ENCODE measurements at regions not wholly inside any gene's neighbourhood (a gene's known extent, or its start where the extent isn't known, plus 50 kb on each side); places are given as distances from the start of the nearest gene placed in this dataset.

DNA sequence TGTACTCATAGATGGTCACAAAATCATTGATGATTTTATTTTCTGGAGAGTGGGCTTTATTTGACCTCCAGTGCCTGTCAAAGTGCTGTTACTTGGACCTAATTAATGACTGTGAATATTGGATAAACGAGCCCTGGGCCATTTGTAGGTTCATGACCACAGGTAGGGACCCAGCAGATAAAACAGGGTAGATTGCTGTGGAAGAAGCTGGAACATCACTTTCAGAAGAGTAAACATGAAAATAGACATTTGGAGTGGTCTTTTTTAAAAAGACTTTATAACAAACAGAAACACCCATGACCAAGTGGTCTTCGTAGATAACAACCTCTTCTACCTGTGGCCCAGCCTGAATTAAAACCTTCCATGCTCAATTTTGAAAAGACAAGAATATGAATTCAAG, 472.8 kb upstream of the MKI67 start:
- no peak for TF ChIP-seq POLR2A (IDR thresholded peaks at IDR 0.05)
- TF ChIP-seq, protein P1, sequence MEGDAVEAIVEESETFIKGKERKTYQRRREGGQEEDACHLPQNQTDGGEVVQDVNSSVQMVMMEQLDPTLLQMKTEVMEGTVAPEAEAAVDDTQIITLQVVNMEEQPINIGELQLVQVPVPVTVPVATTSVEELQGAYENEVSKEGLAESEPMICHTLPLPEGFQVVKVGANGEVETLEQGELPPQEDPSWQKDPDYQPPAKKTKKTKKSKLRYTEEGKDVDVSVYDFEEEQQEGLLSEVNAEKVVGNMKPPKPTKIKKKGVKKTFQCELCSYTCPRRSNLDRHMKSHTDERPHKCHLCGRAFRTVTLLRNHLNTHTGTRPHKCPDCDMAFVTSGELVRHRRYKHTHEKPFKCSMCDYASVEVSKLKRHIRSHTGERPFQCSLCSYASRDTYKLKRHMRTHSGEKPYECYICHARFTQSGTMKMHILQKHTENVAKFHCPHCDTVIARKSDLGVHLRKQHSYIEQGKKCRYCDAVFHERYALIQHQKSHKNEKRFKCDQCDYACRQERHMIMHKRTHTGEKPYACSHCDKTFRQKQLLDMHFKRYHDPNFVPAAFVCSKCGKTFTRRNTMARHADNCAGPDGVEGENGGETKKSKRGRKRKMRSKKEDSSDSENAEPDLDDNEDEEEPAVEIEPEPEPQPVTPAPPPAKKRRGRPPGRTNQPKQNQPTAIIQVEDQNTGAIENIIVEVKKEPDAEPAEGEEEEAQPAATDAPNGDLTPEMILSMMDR (IDR thresholded peaks at IDR 0.05) = no peak

All from uterus (tissue), 2 donors.